ENCODE measurements at regions not wholly inside any gene's neighbourhood (a gene's known extent, or its start where the extent isn't known, plus 50 kb on each side); places are given as distances from the start of the nearest gene placed in this dataset.

GRCh38 chr12:46436747-46437146, 64.2 kb upstream of the SLC38A2 start:
- H3K9me3 ChIP-seq (ENCODE audit: low read length) = no peaks in the 10 kb centered on the region
- H3K27me3 ChIP-seq (ENCODE audit: low read length) = no peaks in the 10 kb centered on the region
- CTCF ChIA-PET = no interaction called here
- intact Hi-C loops (cut with micrococcal nuclease) = no loop called here
- peaks cover 39% of the 10 kb centered on the region for H3K4me1 ChIP-seq (ENCODE audit: insufficient read depth, low read length)
- no peak overlapping the region for H3K9ac ChIP-seq (ENCODE audit: low read length)
- BruUV-seq (replicated peaks) = no TSS peak
- no peaks in the 10 kb centered on the region for H3K36me3 ChIP-seq (ENCODE audit: low read depth, low read length)
- H2AFZ ChIP-seq (ENCODE audit: low read length) = no peak overlapping the region
- no peak overlapping the region for H3K27ac ChIP-seq (ENCODE audit: low read length)
- H3K9me2 ChIP-seq (replicated peaks; ENCODE audit: low read length) = no peaks in the 10 kb centered on the region
- no peaks in the 10 kb centered on the region for H3K79me2 ChIP-seq (ENCODE audit: low read length)
- no peaks in the 10 kb centered on the region for H4K20me1 ChIP-seq (ENCODE audit: low read length)
- no peak overlapping the region for H3K4me2 ChIP-seq (ENCODE audit: low read length)
- no peak for ATAC-seq
- no peak for DNase-seq
- peaks cover 9% of the 10 kb centered on the region for H3F3A ChIP-seq (ENCODE audit: low read length, unreplicated experiment)
- H3K4me3 ChIP-seq (ENCODE audit: low read length) = no peak overlapping the region
- TF ChIP-seq EZH2phosphoT487 (IDR thresholded peaks at IDR 0.05; ENCODE audit: borderline replicate concordance, low read length) = no peak
- TF ChIP-seq CTCF (conservative IDR thresholded peaks at IDR 0.05; ENCODE audit: low read depth, low read length) = no peak
- TF ChIP-seq EZH2 (IDR thresholded peaks at IDR 0.05; ENCODE audit: low read length, unreplicated experiment) = no peak
- POLR2A ChIA-PET (ENCODE audit: unreplicated experiment) = no interaction called here

GRCh38 chr12:46435625-46436024, 63.1 kb upstream of the SLC38A2 start:
- no peaks in the 10 kb centered on the region for H3K79me2 ChIP-seq (ENCODE audit: low read length)
- no peaks in the 10 kb centered on the region for H3K9me3 ChIP-seq (ENCODE audit: low read length)
- intact Hi-C loops (cut with micrococcal nuclease) = no loop called here
- no peak overlapping the region for H3K4me2 ChIP-seq (ENCODE audit: low read length)
- CTCF ChIA-PET = no interaction called here
- POLR2A ChIA-PET (ENCODE audit: unreplicated experiment) = no interaction called here
- DNase-seq (no peak), ATAC-seq (no peak)
- peaks cover 42% of the 10 kb centered on the region for H3K4me1 ChIP-seq (ENCODE audit: insufficient read depth, low read length)
- no peak overlapping the region for H3K9ac ChIP-seq (ENCODE audit: low read length)
- no peaks in the 10 kb centered on the region for H3K27me3 ChIP-seq (ENCODE audit: low read length)
- H3K4me3 ChIP-seq (ENCODE audit: low read length) = no peak overlapping the region
- no TSS peak for BruUV-seq (replicated peaks)
- no peaks in the 10 kb centered on the region for H4K20me1 ChIP-seq (ENCODE audit: low read length)
- no peak for TF ChIP-seq CTCF (conservative IDR thresholded peaks at IDR 0.05; ENCODE audit: low read depth, low read length)
- TF ChIP-seq EZH2 (IDR thresholded peaks at IDR 0.05; ENCODE audit: low read length, unreplicated experiment) = no peak
- no peak for TF ChIP-seq EZH2phosphoT487 (IDR thresholded peaks at IDR 0.05; ENCODE audit: borderline replicate concordance, low read length)
- H3K36me3 ChIP-seq (ENCODE audit: low read depth, low read length) = no peaks in the 10 kb centered on the region
- peaks cover 13% of the 10 kb centered on the region for H3F3A ChIP-seq (ENCODE audit: low read length, unreplicated experiment)
- H3K27ac ChIP-seq (ENCODE audit: low read length) = no peak overlapping the region
- H3K9me2 ChIP-seq (replicated peaks; ENCODE audit: low read length) = no peaks in the 10 kb centered on the region
- no peak overlapping the region for H2AFZ ChIP-seq (ENCODE audit: low read length)

- H3K9ac ChIP-seq (ENCODE audit: low read length) = no peak overlapping the region
- no peaks in the 10 kb centered on the region for H3K79me2 ChIP-seq (ENCODE audit: low read length)
- no peak overlapping the region for H3K4me2 ChIP-seq (ENCODE audit: low read length)
- CTCF ChIA-PET = no interaction called here
- ATAC-seq (no peak), DNase-seq (no peak)
- intact Hi-C loops (cut with micrococcal nuclease) = no loop called here
- H3F3A ChIP-seq (ENCODE audit: low read length, unreplicated experiment) = peaks cover 16% of the 10 kb centered on the region
- TF ChIP-seq EZH2phosphoT487 (IDR thresholded peaks at IDR 0.05; ENCODE audit: borderline replicate concordance, low read length) = no peak
- no peak for TF ChIP-seq CTCF (conservative IDR thresholded peaks at IDR 0.05; ENCODE audit: low read depth, low read length)
- no peak for TF ChIP-seq EZH2 (IDR thresholded peaks at IDR 0.05; ENCODE audit: low read length, unreplicated experiment)
- no TSS peak for BruUV-seq (replicated peaks)
- POLR2A ChIA-PET (ENCODE audit: unreplicated experiment) = no interaction called here
- H3K4me1 ChIP-seq (ENCODE audit: insufficient read depth, low read length) = peaks cover 40% of the 10 kb centered on the region
- no peak overlapping the region for H2AFZ ChIP-seq (ENCODE audit: low read length)
- no peaks in the 10 kb centered on the region for H3K9me3 ChIP-seq (ENCODE audit: low read length)
- H3K27ac ChIP-seq (ENCODE audit: low read length) = no peak overlapping the region
- H3K4me3 ChIP-seq (ENCODE audit: low read length) = no peak overlapping the region
- no peaks in the 10 kb centered on the region for H3K27me3 ChIP-seq (ENCODE audit: low read length)
- H3K36me3 ChIP-seq (ENCODE audit: low read depth, low read length) = no peaks in the 10 kb centered on the region
- no peaks in the 10 kb centered on the region for H3K9me2 ChIP-seq (replicated peaks; ENCODE audit: low read length)
- H4K20me1 ChIP-seq (ENCODE audit: low read length) = no peaks in the 10 kb centered on the region
Measured at GRCh38 chr12:46435029-46435428, 62.5 kb upstream of the SLC38A2 start.

All from PC-3 (cell line).